ENCODE measurements at regions not wholly inside any gene's neighbourhood (a gene's known extent, or its start where the extent isn't known, plus 50 kb on each side); places are given as distances from the start of the nearest gene placed in this dataset.
"Not testable (repeated sequence)": the region's sequence is repeated elsewhere in the genome, so short reads cannot be mapped to it uniquely, and the experiment has no call there.

DNA sequence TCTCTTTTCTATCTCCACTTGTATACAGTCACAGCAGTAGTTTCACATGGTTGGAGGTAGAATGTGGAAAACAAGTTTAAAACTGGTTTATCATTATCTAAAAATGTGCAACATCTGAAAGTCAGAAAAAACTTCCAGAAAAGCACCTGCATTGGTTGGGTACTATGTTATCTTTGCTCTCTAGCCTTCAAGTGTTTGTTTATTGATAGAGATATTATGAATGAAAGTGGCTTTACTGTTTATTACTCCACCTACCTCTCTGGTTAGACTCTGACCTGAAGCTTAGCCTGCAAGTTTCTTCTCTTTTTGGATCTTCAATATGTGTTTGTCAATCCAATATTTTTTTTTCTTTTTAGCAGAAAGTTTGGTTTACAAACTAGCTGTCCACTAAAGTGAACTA, 2161.4 kb upstream of the RAG2 start:
- H3K9ac ChIP-seq (ENCODE audit: low read length): no peak overlapping the region
- DNase-seq (ENCODE audit: low read depth) (no peak), FAIRE-seq (no peak)
- no peaks in the 10 kb centered on the region for H3K27me3 Mint-ChIP-seq (ENCODE audit: low read depth, unreplicated experiment)
- H3K27ac Mint-ChIP-seq (ENCODE audit: unreplicated experiment): no peak overlapping the region
- no peaks in the 10 kb centered on the region for H3K9me3 ChIP-seq (ENCODE audit: insufficient read depth, low read depth, low read length)
- no peaks in the 10 kb centered on the region for H3K4me1 Mint-ChIP-seq (ENCODE audit: low read depth, unreplicated experiment)
- no peaks in the 10 kb centered on the region for H3K36me3 Mint-ChIP-seq (ENCODE audit: low read depth, unreplicated experiment)
- no peak overlapping the region for H2AFZ ChIP-seq (ENCODE audit: low read depth, low read length)
- no peaks in the 10 kb centered on the region for H3K36me3 ChIP-seq (ENCODE audit: insufficient read depth, low read length)
- no peak overlapping the region for H3K4me3 Mint-ChIP-seq (ENCODE audit: unreplicated experiment)
- no peaks in the 10 kb centered on the region for H3K9me3 Mint-ChIP-seq (ENCODE audit: unreplicated experiment)
- no peak overlapping the region for H3K4me3 ChIP-seq (ENCODE audit: insufficient read depth, low read depth, low read length)
- TF ChIP-seq EZH2 (IDR thresholded peaks at IDR 0.05; ENCODE audit: insufficient read depth, low read length): no peak
- TF ChIP-seq, protein P1, sequence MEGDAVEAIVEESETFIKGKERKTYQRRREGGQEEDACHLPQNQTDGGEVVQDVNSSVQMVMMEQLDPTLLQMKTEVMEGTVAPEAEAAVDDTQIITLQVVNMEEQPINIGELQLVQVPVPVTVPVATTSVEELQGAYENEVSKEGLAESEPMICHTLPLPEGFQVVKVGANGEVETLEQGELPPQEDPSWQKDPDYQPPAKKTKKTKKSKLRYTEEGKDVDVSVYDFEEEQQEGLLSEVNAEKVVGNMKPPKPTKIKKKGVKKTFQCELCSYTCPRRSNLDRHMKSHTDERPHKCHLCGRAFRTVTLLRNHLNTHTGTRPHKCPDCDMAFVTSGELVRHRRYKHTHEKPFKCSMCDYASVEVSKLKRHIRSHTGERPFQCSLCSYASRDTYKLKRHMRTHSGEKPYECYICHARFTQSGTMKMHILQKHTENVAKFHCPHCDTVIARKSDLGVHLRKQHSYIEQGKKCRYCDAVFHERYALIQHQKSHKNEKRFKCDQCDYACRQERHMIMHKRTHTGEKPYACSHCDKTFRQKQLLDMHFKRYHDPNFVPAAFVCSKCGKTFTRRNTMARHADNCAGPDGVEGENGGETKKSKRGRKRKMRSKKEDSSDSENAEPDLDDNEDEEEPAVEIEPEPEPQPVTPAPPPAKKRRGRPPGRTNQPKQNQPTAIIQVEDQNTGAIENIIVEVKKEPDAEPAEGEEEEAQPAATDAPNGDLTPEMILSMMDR (IDR thresholded peaks at IDR 0.05; ENCODE audit: insufficient read depth, low read depth, low read length): no peak
- H4K20me1 ChIP-seq (ENCODE audit: insufficient read depth, low read length): no peaks in the 10 kb centered on the region
- no peaks in the 10 kb centered on the region for H3K27me3 ChIP-seq (ENCODE audit: insufficient read depth, low read length)
- H3K4me1 ChIP-seq (ENCODE audit: insufficient read depth, low read length): no peaks in the 10 kb centered on the region
- no peak overlapping the region for H3K27ac ChIP-seq (ENCODE audit: low read depth, low read length)
- no peaks in the 10 kb centered on the region for H3K79me2 ChIP-seq (ENCODE audit: insufficient read depth, low read length)
- no peak overlapping the region for H3K4me2 ChIP-seq (ENCODE audit: low read length)

- no peaks in the 10 kb centered on the region for H3K9me3 Mint-ChIP-seq (ENCODE audit: unreplicated experiment)
- H4K20me1 ChIP-seq (ENCODE audit: insufficient read depth, low read length): no peaks in the 10 kb centered on the region
- H3K9me3 ChIP-seq (ENCODE audit: insufficient read depth, low read depth, low read length): no peaks in the 10 kb centered on the region
- H3K27ac Mint-ChIP-seq (ENCODE audit: unreplicated experiment): no peak overlapping the region
- no peak overlapping the region for H3K9ac ChIP-seq (ENCODE audit: low read length)
- H3K27ac ChIP-seq (ENCODE audit: low read depth, low read length): no peak overlapping the region
- TF ChIP-seq, protein P1 (IDR thresholded peaks at IDR 0.05; ENCODE audit: insufficient read depth, low read depth, low read length): no peak
- no peak for TF ChIP-seq EZH2 (IDR thresholded peaks at IDR 0.05; ENCODE audit: insufficient read depth, low read length)
- no peak overlapping the region for H3K4me3 Mint-ChIP-seq (ENCODE audit: unreplicated experiment)
- no peaks in the 10 kb centered on the region for H3K36me3 ChIP-seq (ENCODE audit: insufficient read depth, low read length)
- FAIRE-seq (no peak), DNase-seq (ENCODE audit: low read depth) (no peak)
- H2AFZ ChIP-seq (ENCODE audit: low read depth, low read length): no peak overlapping the region
- H3K4me1 ChIP-seq (ENCODE audit: insufficient read depth, low read length): no peaks in the 10 kb centered on the region
- H3K27me3 Mint-ChIP-seq (ENCODE audit: low read depth, unreplicated experiment): no peaks in the 10 kb centered on the region
- no peak overlapping the region for H3K4me2 ChIP-seq (ENCODE audit: low read length)
- no peaks in the 10 kb centered on the region for H3K36me3 Mint-ChIP-seq (ENCODE audit: low read depth, unreplicated experiment)
- H3K4me3 ChIP-seq (ENCODE audit: insufficient read depth, low read depth, low read length): no peak overlapping the region
- no peaks in the 10 kb centered on the region for H3K27me3 ChIP-seq (ENCODE audit: insufficient read depth, low read length)
- no peaks in the 10 kb centered on the region for H3K79me2 ChIP-seq (ENCODE audit: insufficient read depth, low read length)
- no peaks in the 10 kb centered on the region for H3K4me1 Mint-ChIP-seq (ENCODE audit: low read depth, unreplicated experiment)
These were observed 2158.5 kb upstream of the RAG2 start for GRCh38 chr11:38756537-38756936.

- no peaks in the 10 kb centered on the region for H3K9me3 Mint-ChIP-seq (ENCODE audit: unreplicated experiment)
- no peaks in the 10 kb centered on the region for H3K27me3 Mint-ChIP-seq (ENCODE audit: low read depth, unreplicated experiment)
- no peak for FAIRE-seq
These were observed 2153.4 kb upstream of the RAG2 start for GRCh38 chr11:38751421-38751820.

GRCh38 chr11:38746516-38746915, 2148.5 kb upstream of the RAG2 start:
- H3K4me1 ChIP-seq (ENCODE audit: insufficient read depth, low read length); H3K27me3 Mint-ChIP-seq (ENCODE audit: low read depth, unreplicated experiment): not testable (repeated sequence)

More at GRCh38 chr11:38751421-38751820, 2153.4 kb upstream of the RAG2 start:
- no peaks in the 10 kb centered on the region for H3K79me2 ChIP-seq (ENCODE audit: insufficient read depth, low read length)
- no peak for DNase-seq (ENCODE audit: low read depth)
- no peaks in the 10 kb centered on the region for H3K36me3 ChIP-seq (ENCODE audit: insufficient read depth, low read length)
- no peak overlapping the region for H2AFZ ChIP-seq (ENCODE audit: low read depth, low read length)
- no peaks in the 10 kb centered on the region for H3K4me1 ChIP-seq (ENCODE audit: insufficient read depth, low read length)
- no peak overlapping the region for H3K9ac ChIP-seq (ENCODE audit: low read length)
- H3K9me3 ChIP-seq (ENCODE audit: insufficient read depth, low read depth, low read length): no peaks in the 10 kb centered on the region
- H3K4me3 ChIP-seq (ENCODE audit: insufficient read depth, low read depth, low read length): no peak overlapping the region
- TF ChIP-seq, protein P1 (IDR thresholded peaks at IDR 0.05; ENCODE audit: insufficient read depth, low read depth, low read length): no peak
- no peak for TF ChIP-seq EZH2 (IDR thresholded peaks at IDR 0.05; ENCODE audit: insufficient read depth, low read length)
- H3K36me3 Mint-ChIP-seq (ENCODE audit: low read depth, unreplicated experiment): no peaks in the 10 kb centered on the region
- H4K20me1 ChIP-seq (ENCODE audit: insufficient read depth, low read length): no peaks in the 10 kb centered on the region
- H3K4me2 ChIP-seq (ENCODE audit: low read length): no peak overlapping the region
- H3K27ac ChIP-seq (ENCODE audit: low read depth, low read length): no peak overlapping the region
- H3K27me3 ChIP-seq (ENCODE audit: insufficient read depth, low read length): no peaks in the 10 kb centered on the region
- no peaks in the 10 kb centered on the region for H3K4me1 Mint-ChIP-seq (ENCODE audit: low read depth, unreplicated experiment)
- no peak overlapping the region for H3K27ac Mint-ChIP-seq (ENCODE audit: unreplicated experiment)
- H3K4me3 Mint-ChIP-seq (ENCODE audit: unreplicated experiment): no peak overlapping the region

More at GRCh38 chr11:38746516-38746915, 2148.5 kb upstream of the RAG2 start:
- H3K27ac Mint-ChIP-seq (ENCODE audit: unreplicated experiment); H3K36me3 ChIP-seq (ENCODE audit: insufficient read depth, low read length); H3K36me3 Mint-ChIP-seq (ENCODE audit: low read depth, unreplicated experiment); H2AFZ ChIP-seq (ENCODE audit: low read depth, low read length); DNase-seq (ENCODE audit: low read depth); H3K9ac ChIP-seq (ENCODE audit: low read length); H3K4me2 ChIP-seq (ENCODE audit: low read length); FAIRE-seq; H4K20me1 ChIP-seq (ENCODE audit: insufficient read depth, low read length); H3K27me3 ChIP-seq (ENCODE audit: insufficient read depth, low read length); H3K4me1 Mint-ChIP-seq (ENCODE audit: low read depth, unreplicated experiment); H3K9me3 Mint-ChIP-seq (ENCODE audit: unreplicated experiment); H3K9me3 ChIP-seq (ENCODE audit: insufficient read depth, low read depth, low read length); H3K27ac ChIP-seq (ENCODE audit: low read depth, low read length); H3K4me3 Mint-ChIP-seq (ENCODE audit: unreplicated experiment); H3K79me2 ChIP-seq (ENCODE audit: insufficient read depth, low read length); H3K4me3 ChIP-seq (ENCODE audit: insufficient read depth, low read depth, low read length): not testable (repeated sequence)
